ENCODE measurements at regions not wholly inside any gene's neighbourhood (a gene's known extent, or its start where the extent isn't known, plus 50 kb on each side); places are given as distances from the start of the nearest gene placed in this dataset.
"Not testable (repeated sequence)": the region's sequence is repeated elsewhere in the genome, so short reads cannot be mapped to it uniquely, and the experiment has no call there.

DNA sequence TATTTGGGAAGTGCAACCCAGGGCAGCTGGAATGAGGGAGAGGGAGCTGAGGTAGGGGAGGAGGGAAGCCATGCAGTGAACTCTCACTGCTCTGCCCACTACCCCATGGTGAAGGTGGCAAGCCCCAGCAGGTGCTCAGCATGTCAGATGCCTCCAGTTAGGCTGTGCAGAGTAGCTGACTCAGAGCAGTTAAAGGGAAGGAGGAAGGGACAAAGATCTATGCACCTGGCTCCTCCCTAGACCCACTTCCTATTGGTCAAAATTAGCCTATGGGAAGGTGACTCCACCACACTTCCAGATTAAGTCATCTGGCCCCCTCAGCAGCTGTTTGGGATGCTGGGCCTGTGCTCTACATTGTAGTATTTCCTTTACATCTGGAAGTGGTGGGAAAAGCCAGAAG, 125.7 kb upstream of the MTPN start:
- DNase-seq: no peak

DNA sequence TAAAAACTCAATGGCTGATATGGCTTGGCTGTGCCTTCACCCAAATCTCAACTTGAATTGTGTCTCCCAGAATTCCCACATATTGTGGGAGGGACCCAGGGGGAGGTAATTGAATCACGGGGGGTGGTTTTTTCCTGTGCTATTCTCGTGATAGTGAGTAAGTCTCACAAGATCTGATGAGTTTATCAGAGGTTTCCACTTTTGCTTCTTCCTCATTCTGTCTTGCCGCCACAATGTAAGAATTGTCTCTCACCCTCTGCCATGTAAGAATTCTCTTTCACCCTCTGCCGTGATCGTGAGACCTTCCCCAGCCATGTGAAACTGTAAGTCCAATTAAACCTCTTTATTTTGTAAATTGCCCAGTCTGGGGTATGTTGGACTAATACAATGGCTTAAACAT, 115.6 kb upstream of the MTPN start:
- not testable (repeated sequence) for DNase-seq

DNA sequence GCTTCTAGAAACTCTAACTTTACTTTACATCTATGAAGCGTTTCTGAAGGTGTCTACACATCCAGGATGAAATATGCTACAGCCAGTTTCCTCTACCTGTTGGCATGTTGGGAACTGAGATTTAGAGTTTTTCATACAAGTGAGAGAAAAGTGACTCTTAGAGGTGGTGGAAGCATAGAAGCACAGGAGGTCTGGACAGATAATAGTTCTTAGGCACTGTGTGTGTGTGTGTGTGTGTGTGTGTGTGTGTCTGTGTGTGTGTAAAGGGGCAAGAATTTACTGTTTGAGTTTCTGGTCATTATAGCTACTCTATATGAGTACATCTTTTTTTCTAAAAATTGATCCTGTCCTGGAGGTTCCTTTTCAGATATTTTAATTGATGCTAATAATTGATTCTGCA, 110.7 kb upstream of the MTPN start:
- no peak for DNase-seq

DNA sequence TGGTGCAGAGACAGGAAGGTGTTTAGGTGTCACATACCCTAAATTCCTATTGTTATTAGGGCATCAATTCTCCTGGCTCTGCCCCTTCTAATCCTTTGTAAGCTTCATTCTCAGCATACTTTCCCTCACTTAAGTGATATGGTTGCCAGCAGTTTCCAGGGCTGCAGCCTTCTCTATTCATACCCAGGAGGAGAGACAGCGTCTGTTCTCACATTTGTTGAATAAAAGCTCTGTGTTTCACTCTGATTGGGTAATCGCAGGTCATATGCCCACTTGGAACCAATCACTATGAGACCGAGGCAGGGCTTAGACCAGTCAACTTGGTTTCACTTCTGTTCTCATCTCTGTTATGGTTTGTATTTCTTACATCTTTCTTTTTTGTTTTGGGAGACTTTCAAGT, 109.6 kb upstream of the MTPN start:
- peak; percentile 85 for DNase-seq

DNA sequence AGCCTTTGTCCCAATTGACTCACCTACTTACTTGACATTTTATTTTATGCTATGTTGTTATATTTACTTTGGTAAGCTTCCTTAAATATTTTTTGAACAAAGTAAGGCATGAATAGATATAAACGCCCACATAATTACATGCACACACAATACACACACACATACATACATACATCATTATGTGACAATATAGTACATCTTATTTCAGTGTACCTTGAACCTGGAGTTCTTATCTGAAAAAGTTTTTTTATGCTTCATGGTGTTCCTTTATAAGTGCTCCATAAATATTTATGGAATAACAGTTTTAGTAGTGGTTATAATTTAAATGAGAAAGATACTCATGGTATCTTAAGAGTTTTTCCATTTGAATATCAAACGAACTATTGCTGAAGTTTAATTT, 102.8 kb upstream of the MTPN start:
- no peak for DNase-seq

DNA sequence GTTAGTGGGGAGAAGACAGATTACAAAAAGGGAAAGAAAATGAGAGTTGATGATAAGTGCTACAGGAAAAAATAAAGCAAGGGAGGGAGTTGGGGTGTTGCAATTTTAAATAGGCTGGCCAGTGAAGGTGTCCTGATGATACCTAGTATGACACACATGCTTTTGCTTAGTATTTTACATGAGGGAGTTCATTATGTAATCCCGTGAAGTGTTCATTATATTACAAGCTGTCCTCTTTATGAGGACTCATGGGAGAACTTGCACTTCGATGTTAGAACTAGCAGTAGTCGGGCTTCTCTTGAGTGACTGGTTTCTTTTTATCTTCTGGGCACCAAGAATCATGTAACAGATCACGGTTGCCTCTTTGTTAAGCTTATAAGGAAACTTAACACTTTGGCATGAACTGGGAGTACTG, 102.3 kb upstream of the MTPN start:
- no peak for DNase-seq

DNA sequence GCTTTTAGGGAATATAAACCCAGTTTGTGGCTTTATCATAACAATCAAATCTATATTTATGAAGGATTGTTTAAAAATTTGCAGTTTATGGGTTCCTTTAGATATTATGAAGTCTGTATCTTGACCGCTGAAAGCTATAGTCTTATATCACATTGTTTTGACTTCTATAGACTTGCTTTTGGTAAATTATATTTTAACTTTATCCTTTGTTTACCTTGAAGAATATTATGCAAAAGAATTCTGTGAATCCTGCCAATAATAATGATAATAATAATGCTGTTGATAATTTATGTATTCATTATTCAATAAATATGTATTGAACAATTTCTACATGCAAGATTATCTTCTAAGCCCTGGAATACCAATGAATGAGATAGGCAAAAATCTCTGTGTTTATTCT, 101.9 kb upstream of the MTPN start:
- DNase-seq: no peak

DNA sequence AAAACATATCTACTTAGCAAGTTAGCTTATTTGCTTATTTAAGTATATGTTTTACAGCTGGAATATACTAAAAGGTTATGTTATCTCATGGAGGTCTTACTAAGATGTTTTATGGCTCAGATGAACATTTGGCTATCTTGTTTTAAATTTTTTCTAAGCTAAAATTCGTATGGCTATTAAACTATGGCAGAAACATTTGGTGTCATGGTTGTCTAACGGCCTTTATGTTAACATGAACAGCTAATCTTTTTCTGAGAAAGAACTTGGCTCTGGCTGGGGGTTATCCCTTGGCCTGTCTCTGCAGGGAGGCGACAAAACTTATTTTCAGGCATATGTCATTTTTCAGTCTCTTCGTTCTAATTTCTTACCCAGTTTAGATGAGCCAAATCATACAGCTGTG, 101.5 kb upstream of the MTPN start:
- no peak for DNase-seq

DNA sequence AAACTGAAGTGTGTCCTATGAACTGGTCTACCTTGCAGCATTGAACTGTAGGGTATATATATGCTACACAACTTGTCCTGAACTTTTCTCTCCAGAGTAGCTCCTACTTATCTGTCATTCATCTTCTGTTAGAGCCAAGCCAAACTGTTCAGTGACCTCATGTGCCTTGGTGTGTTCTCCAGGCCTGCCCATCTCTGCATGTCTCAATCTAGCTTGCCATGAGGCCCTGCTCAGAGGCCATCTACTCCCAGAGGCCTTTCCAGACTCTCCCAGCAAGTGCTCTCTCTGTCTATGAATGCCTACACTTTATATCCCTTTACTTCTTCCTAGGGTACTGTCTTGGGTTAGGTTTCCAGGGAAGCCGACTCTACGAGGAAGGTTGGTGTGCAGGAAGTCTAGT, 99.8 kb upstream of the MTPN start:
- DNase-seq: no peak

DNA sequence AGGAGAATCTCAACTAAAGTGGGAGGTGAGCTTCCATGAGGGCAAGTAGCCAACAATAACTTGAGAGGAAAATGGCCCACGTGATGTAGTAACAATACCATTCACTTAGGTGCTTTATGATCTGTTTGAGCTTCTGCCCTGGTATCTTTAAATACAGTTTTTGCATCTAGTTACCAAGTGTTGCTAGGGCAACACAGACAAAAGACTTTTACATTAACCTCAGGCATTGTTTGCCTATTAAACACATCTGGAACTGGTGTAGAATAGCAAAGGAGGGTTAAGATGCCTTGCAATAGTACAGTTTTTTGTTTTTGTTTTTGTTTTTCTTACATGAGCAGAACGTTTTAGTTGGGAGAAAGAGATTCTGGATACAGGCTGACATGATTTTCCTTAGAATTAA, 97.7 kb upstream of the MTPN start:
- no peak for DNase-seq

DNA sequence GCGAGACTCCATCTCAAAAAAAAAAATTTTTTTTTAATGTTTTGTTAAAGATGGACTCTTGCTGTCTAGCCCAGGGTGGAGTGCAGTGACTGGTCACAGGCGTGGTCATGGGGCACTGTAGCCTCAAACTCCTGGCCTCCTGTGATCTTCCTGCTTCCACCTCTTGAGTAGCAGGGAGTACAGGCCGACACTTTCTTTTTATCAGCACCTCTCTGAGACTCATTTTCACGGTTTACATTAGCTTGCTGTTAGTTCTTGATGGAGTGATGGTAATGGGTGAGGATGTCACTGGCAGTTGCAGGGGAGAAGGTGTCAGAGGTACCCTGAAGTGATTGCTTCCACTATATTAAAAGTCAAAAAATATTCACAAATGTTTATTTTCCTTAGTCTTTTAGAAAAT, 95.3 kb upstream of the MTPN start:
- no peak for DNase-seq

DNA sequence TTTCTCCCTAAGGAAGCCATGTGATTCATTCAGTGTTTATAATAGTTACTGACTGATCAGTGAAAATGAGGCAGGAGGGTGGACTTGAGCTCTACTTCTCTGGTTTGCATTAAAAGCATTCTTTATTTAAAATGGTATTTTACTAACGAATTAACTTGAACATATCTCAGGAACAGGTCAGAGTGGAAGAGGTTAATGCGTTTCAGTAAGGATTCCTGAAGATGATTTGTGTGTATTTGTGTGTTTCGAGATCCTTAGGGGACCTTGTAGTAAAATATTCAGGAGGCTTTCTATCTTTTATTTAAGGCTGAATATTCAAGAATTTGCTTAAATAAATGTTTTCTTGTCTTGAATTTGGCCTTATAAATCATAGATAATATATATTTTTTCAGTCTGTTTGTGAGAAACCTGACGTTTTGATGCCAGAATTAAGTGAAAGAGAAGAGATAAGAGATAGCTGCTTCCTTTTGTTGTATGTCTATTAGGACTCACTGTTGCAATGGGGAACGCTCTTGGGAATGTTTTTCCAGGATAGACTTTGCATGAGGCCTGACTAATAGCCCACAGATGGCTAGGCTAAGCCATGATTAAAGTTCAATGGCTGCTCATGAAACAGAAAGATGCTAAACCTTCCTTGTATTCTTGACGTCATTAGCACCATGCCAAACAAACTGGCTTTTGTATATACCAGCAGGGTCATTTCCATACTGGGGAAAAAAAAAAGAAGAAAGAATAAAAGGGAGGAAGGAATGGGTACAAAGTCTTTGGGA, 93.8 kb upstream of the MTPN start:
- DNase-seq: no peak

DNA sequence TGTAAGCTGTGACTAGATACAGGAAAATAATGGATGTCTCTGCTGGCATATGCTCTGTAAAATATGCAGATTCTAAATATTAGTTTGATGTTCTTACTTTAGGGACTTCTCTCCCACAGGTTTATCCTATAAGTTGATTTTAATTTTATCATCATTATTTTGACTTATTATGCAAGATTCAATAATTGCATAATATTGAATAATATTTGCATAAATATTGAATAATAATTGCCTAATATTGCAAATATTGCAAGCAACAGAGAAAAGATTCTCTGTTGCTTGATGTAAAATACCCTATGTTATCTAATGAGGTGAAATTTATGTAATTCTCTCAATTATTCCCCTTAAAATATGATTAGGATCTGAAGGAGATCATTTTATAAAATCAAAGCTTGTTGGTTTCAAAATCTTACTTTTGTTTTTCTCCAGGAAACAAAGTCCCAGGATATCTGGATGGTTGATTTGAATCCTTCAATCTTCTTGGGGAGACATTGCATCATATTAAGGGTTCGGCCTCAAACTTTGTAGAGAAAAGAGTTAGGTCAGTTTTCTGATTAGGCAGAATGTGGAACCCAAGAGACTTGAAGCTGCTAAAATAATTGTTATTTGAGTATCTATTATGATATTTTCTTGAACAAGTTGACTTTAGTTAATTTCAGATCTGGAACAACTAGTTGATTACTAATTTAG, 92.8 kb upstream of the MTPN start:
- DNase-seq: no peak

DNA sequence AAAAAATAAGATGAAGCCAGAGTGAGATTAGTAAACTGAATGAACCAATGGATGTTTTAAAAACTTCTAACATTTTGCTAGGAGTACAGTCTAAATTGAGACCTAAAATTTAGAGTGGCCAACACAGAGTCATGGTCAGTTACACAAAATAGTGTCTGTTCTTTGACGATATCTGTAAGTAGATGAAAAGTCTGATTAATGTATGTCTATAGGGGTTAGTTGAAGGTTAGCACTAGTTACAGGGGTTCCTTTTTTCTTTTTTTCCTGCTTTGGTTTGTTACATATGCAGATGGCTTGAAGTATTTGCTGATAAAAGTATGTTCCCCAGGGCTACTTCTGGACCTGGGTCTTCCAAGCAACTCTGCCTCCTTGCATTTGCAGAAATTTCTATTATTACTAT, 90.1 kb upstream of the MTPN start:
- DNase-seq: no peak

DNA sequence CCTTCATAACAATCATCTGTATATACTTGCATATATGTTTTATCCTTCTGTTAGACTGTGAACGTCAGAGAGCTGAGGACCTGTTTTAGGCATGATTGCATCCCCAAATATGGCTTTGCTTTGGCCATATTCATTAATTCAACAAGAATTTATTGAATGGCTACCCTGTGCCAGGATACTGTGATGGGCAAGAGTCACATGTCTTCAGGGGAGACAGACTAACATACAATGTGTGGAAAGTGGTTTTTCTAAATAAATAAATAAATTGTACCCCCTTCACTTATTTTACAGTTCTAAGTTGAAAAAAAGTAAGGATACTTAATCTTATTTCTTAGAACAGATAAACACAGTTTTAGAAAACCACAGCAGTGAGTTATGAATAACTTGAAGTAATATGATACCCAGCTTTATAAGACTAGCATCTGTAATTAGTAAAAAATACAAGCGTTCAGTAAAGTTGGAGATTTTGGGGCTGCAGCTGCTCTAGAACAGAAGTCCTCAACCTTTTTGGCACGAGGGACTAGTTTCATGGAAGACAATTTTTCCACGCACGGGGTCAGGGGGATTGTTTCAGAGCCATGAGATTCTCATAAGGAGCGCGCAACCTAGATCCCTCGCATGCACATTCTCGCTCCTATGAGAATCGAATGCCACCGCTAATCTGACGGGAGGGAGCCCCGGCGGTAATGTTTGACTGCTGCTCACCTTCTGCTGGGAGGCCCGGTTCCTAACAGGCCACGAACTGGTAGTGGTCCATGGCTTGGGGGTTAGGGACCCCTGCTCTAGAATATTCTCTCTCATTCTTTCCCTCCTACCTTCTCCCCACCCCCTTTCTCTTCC, 89.4 kb upstream of the MTPN start:
- no peak for DNase-seq

DNA sequence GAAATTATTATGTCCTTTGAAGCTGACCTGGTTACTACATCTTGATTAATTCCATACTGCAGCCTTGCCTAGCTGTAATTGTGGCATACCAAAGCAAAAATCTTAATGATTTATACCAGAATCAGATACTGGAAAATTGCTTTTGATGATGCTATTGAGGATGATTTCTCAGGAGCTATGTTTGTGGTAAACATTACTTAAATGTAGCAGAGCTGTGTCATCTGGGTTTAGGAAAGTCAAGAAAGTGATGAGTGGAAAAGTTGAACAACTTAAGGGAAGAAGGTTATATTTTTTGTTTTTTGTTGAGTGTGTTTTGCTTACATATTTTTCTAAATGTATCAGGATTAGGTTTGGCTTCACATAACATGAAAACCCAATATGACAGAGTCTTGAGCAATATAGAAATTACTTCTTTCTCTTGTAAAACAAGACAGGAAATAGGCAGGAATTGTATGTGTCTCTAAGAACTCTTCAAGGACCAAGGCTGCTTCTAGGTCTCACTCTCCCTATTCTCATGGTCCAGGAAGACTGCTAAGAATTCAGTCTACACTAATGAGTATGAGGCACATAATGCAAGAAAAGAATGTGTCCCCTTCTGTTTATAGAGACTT, 87.6 kb upstream of the MTPN start:
- no peak for DNase-seq

DNA sequence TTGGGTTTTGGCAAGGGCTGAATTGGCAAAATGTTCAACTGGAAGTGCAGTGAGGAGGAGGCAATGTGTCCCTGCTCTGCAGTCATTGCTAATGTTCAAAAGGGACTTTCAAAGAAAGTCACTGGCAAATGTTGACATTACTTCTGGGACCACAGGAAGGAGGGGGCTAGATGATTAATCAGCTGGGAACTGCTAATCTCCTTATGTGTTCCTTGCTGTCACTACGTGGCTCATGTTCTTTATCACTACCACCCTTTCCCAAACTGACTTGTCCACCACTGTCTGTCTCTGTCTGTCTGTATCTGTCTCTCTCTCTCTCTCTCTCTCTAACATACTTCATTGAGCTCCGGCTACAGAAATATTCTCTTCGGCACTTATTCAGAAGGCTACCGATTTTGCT, 86.9 kb upstream of the MTPN start:
- no peak for DNase-seq

DNA sequence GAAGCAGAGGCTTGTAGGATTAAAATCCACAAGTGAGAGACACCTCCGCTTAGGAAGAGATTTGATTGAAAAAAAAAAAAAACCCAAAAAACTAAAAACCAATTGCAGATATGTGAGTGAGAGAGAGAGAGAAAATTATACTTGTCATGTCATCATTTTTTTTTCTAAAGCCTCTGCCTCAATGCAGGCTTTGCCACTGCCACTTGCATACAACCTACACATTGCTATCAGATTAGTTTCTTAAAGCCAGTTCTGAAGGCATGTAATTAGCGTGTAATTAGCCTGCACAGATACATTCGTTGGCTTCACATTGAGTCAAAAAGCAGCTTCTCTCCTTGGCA, 86.1 kb upstream of the MTPN start:
- DNase-seq: no peak

DNA sequence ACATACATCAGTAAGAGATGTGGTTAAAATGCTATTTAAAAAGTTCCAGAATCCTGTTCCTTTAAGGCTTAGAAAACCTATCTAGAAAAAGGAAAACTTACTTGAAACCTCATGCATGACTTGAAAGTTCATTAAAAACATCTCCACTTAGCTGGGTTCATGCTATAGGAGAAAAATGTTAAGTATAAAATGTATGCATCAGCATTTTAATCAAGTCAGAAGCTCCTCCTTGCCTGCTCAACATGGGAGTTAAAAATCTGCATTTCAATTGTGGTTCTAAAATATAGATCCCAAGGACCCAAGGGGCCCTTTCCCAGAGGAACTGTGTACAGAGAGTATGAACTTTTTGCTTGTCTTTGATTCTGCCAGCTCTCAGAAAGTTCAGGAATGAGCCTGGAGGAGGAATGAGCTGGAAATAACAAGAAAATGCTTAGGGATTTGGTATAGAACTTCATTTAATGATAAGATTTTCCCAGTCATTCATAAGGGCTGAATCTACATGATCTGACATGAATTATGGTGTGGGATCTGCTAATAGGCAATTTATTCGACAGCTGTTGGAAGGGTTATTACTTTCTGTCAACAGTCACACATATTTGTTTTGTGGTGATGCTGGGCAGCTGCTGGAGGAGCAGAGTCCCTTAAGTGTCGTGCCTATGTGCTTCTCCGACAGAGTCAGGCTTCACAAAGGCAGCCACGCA, 85.6 kb upstream of the MTPN start:
- no peak for DNase-seq

DNA sequence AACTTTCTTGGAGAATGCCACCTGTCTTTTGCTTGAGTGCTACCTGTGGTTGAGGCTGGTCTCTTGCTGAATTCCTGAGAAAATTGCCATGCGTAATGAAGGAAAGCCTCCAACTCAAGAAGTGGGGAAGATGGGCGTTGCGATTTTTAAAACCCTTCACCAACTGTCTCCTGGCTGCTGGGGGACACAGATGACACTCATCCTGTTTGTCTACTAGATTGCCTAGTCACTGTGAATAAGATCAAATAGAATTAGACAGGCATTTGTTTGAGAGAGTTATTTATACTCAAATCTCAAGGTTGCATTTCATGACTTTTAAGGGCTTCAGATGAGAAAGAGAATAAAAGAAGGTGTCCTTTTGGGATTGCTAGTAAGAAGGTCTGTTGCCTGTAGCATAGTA, 84.3 kb upstream of the MTPN start:
- no peak for DNase-seq

DNA sequence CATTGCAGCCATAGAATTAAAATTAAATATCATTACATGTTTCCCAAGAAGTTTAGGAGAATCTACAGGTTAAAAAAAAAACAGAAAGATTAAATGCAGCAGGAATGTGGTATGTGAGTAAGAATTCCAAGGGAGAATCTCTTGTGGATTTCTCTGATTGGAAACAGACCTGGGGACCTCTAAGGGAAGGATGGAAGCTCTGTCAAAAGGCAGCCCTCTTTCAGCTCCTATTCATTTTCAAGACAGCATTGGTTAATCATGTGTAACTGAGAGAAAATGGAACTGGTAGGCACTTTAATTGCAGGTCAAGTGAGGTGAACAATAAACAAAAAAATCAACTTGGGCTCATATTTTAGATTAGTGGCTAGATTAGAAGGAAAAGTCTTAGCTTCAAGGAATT, 81.4 kb upstream of the MTPN start:
- no peak for DNase-seq

DNA sequence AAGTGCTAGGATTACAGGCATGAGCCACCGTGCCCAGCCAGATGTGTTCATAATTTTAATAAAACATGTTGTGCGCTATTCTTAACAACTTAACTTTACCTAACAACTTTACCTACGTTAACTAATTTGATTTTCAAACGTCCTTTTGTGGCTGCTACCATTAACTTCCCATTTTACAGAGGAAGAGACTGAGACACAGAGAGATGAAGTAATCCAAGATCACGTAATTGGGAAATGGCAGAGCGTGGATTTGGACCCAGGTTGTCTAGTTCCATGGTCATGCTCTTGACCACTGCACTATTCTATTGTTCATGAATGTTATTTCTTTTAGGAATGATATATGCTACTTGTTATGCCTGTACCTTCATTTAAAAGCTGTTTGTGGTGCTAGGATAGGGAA, 80.3 kb upstream of the MTPN start:
- DNase-seq: no peak

DNA sequence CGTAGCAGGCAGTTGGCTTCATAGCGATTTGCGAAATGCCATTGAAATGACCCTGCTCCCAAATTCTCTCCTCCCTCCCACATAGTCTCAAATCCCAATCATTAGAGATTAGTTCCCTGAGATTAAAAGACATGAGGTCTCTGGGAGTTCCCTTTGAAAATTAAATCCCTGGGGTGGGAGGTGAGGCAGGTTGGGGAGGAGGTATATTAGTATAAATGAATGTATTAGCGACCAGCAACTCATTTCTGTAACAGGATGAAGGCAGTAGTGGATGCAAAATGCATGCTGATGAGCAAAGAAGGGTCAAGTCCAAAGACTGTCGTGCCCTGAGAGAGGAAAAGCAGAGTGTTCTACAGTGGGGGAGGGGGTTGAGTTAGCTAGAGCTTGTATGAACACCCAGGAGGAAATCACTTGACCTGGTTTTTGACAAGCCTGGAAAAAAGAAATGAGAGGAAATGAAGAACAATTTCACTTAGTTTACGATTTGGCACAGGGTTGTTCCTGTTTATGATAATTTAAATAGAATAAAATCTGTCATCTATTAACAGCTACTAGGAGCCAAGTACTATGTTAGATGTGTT, 79.6 kb upstream of the MTPN start:
- DNase-seq: no peak

Data from NCI-H1048 (cell line).